Central memory CD8-positive, alpha-beta T cell (primary cell): ENCODE measurements at regions not wholly inside any gene's neighbourhood (a gene's known extent, or its start where the extent isn't known, plus 50 kb on each side); places are given as distances from the start of the nearest gene placed in this dataset.
"Not testable (repeated sequence)": the region's sequence is repeated elsewhere in the genome, so short reads cannot be mapped to it uniquely, and the experiment has no call there.

Source experiments
- ATAC-seq: fragments of 150-1000 bp; cut with Tn5 transposase; replicated peaks from 2 replicates; pipeline ENCODE4 v1.10.0; 2022; ENCODE audit warnings: mild to moderate bottlenecking, moderate FRiP score, moderate number of reproducible peaks; ENCODE audit not compliant: poor library complexity, severe bottlenecking; ENCODE audit errors: extremely low read depth
- DNase-seq, 2 donors: peaks; one replicate each; pipeline ENCODE4 v3.0.0; 2021; ENCODE audit warnings: low spot score in 2 of 2
- H3K27ac Mint-ChIP-seq: one replicate; pipeline ENCODE4 v1.8.0; 2022; ENCODE audit warnings: low read depth, mild to moderate bottlenecking, moderate library complexity, mixed read lengths
- H3K27me3 Mint-ChIP-seq: one replicate; pipeline ENCODE4 v1.8.0; 2022; ENCODE audit warnings: mixed read lengths
- H3K36me3 Mint-ChIP-seq: one replicate; pipeline ENCODE4 v1.8.0; 2022; ENCODE audit warnings: mild to moderate bottlenecking, moderate library complexity, mixed read lengths; ENCODE audit not compliant: insufficient read depth
- H3K4me1 Mint-ChIP-seq: one replicate; pipeline ENCODE4 v1.8.0; 2022; ENCODE audit warnings: mixed read lengths
- H3K4me3 Mint-ChIP-seq: one replicate; pipeline ENCODE4 v1.8.0; 2022; ENCODE audit warnings: mild to moderate bottlenecking, moderate library complexity, mixed read lengths
- H3K9me3 Mint-ChIP-seq: one replicate; pipeline ENCODE4 v1.8.0; 2022; ENCODE audit warnings: mixed read lengths

DNA sequence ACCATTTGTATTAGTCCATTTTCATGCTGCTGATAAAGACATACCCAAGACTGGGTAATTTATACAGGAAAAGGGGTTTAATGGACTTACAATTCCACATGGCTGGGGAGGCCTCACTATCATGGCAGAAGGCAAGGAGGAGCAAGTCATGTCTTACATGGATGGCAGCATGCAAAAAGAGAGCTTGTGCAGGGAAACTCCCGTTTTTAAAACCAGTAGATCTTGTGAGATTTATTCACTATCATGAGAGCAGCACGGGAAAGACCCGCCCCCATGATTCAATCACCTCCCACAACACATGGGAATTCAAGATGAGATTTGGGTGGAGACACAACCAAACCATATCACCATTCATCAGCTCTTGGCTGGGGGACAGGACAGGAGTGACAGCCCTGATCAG is 189.0 kb downstream of the UACA start:
- H3K36me3 Mint-ChIP-seq, H3K27me3 Mint-ChIP-seq, ATAC-seq, H3K4me3 Mint-ChIP-seq, DNase-seq, H3K27ac Mint-ChIP-seq, H3K4me1 Mint-ChIP-seq, H3K9me3 Mint-ChIP-seq: not testable (repeated sequence)

DNA sequence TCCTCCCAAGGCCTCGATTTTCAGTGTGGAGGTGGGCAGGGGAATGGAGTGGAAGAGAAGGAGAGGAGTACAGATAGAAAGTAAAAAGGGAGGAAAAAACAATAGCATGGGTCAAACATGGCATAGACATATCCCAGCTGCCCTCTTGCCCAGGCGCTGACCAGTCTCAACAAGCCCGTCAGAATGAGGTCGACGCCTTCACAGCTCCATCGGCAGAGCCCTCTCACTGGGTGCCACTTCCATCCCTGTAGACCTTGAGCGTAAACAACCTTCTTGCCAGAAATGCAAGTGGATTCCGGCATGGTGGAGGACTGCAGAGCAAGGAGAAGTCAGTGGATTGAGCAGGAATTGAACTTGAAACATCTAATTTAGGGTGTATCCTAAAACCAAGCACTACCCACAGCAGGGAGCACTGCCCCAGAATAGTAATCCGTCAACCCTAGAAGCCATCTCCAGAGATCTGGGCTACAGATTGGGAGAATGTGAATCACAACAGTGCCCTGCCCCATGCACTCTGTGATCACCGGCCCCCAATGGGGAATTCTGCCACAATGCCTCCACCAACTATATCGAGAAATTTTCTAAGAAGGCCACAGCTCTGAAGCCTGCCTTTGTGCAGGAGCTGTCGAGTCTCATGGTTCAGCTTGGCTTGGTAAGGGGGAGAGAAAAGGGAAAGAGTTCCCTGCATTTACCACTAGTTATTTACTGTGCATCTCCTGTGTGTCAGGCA is 190.1 kb downstream of the UACA start:
- DNase-seq (no peak), ATAC-seq (no peak)
- Mint-ChIP-seq H3K4me3 (no peak overlapping the region), H3K27ac (no peak overlapping the region), H3K27me3 (peaks cover 9% of the 10 kb centered on the region), H3K36me3 (no peaks in the 10 kb centered on the region), H3K4me1 (no peaks in the 10 kb centered on the region), H3K9me3 (no peaks in the 10 kb centered on the region)

DNA sequence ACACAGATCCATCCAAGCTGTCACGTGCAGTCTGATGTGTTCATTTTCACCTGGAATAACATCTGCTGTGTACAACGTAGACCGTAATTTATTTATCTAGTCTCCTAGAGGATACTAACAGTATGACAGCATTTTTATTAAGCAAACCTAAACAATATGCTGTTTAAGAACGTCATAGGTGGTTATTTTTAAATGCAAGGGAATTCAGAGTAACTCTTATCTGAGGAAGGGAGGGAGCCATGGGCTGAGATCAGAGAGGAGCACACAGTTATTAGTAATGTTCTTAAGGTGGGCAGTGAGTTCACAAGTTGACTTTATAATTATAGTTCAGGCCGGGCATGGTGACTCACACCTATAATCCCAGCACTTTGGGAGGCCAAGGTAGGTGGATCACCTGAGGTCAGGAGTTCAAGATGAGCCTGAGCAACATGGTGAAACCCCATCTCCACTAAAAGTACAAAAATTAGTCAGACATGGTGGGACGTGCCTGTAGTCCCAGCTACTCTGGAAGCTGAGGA is 193.6 kb downstream of the UACA start:
- ATAC-seq (no peak), DNase-seq (no peak)
- Mint-ChIP-seq H3K4me3 (no peak overlapping the region), H3K27ac (no peak overlapping the region), H3K4me1 (no peaks in the 10 kb centered on the region), H3K36me3 (no peaks in the 10 kb centered on the region), H3K9me3 (no peaks in the 10 kb centered on the region), H3K27me3 (peaks cover 9% of the 10 kb centered on the region)

DNA sequence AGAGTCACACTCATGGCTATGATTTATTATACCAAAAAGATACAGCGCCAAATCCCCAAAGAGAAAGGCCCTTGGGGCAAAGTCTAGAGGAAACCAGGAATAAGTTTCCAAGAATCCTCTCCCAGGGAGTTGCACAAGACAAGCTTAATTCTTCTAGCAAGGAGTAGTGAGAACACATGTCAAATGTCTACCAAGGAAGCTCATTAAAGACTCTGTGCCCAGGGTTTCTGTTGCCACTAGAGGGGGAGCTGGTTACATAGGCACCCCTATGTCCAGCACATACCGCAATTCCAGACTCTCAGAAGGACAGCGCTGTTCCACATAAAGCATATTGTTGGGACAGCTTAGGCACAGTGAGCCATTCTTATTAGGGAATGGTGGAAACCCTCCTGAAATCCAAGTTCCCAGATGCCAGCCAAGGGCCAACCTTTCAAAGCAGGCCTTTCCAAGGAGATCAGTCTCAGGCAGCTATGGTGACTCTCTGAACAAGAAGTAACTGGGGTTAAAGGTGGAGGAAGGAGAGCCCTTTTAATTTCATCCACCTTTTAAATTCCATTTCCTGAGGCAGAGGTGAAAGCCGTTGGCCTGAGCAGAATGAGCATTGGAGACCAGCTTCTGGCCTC is 194.2 kb downstream of the UACA start:
- H3K9me3 Mint-ChIP-seq = no peaks in the 10 kb centered on the region

DNA sequence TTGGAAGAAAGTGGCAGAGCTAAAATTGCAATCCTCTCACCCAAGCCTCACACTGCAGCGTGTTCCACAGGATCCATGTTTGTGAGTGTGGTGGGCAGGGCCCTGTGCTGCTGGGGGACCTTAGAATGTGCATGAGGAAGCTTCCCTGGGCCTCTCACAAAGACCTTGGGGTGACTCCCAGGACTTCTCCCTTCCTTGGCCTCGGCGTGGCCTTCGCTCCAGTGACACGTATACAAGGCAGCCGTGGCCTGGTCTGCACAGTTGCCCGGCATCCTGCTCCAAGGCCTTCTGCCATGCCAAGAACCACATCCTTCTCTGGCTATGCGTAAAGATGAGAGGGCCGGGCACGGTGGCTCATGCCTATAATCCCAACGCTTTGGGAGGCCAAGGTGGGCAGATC is 196.4 kb downstream of the UACA start:
- no peak overlapping the region for H3K4me3 Mint-ChIP-seq
- no peak overlapping the region for H3K27ac Mint-ChIP-seq

More for the DNA sequence above, 194.2 kb downstream of the UACA start:
- Mint-ChIP-seq H3K27me3 (peaks cover 4% of the 10 kb centered on the region), H3K4me1 (no peaks in the 10 kb centered on the region), H3K27ac (no peak overlapping the region), H3K36me3 (no peaks in the 10 kb centered on the region), H3K4me3 (no peak overlapping the region)
- ATAC-seq (no peak), DNase-seq (no peak)

DNA sequence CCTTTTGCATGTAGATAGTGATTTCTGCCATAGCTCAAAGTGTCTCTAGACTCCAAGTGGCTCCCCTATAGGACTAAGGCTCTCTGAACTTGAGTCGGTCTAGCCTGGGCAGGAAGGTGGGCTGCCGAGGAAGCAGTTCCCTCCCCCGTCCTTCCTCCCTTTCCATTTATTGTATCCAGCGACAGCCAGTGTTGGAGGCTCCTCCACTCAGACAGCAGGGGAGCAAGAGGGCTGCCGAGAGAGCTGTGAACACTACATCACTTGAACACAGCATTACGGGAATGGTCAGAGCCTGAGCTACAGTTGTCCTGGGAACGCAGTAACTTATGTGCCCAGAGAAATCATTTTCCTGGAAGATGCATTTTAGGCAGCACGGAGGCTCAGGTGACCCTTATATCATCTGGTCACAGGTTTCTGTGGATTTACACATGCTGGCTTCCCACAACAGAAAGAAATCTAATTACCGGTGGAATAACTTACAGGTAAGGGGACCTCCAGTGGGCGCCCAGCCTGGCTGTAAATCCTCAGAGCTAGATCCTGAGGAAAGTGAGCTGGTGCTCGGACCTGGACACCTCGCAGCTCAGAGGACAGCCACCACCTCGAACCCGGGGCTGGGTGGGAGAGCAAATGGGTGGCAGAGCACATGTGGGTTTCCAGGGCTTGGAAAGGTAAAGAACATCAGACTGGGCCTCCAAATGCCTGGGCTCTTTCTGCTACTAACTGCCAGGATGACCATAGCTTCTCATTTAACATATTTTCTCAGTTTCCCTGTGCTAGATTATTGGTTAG is 197.1 kb downstream of the UACA start:
- no peak overlapping the region for H3K4me3 Mint-ChIP-seq

More for the DNA sequence above, 196.4 kb downstream of the UACA start:
- DNase-seq = no peak
- Mint-ChIP-seq H3K36me3 (no peaks in the 10 kb centered on the region), H3K4me1 (peaks cover 2% of the 10 kb centered on the region), H3K9me3 (no peaks in the 10 kb centered on the region), H3K27me3 (no peaks in the 10 kb centered on the region)
- ATAC-seq = no peak

DNA sequence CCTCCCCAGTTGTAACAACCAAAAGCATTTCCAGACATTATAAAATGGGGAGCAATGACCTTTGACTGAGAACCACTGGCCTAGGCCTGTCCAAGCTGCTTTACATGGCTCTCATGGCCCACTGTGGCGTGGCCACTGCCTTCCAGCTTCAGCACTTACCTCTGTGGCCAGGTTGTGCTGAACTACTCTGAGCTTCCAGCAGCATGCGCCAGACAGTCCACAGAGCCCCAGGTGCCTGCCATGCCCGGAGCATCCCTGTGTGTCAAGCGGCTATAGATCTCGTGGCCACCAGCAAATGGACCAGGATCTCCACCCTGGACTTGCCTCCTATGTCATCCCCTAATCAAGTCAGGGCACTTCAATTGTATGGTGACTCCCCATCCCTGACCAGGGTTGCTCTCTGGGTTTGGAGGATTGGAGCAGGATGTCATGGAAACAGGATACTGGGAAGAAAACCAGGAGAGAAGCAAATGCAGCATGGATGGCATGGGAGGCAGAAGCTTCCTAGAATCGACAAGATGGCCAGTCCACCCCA is 199.7 kb downstream of the UACA start:
- DNase-seq (no peak), ATAC-seq (no peak)
- Mint-ChIP-seq H3K4me1 (peaks cover 10% of the 10 kb centered on the region), H3K4me3 (no peak overlapping the region), H3K9me3 (no peaks in the 10 kb centered on the region), H3K36me3 (no peaks in the 10 kb centered on the region), H3K27me3 (no peaks in the 10 kb centered on the region), H3K27ac (no peak overlapping the region)

More for the DNA sequence above, 197.1 kb downstream of the UACA start:
- Mint-ChIP-seq H3K9me3 (no peaks in the 10 kb centered on the region), H3K27me3 (no peaks in the 10 kb centered on the region), H3K27ac (no peak overlapping the region), H3K36me3 (no peaks in the 10 kb centered on the region), H3K4me1 (peaks cover 9% of the 10 kb centered on the region)
- no peak for ATAC-seq
- DNase-seq = no peak

DNA sequence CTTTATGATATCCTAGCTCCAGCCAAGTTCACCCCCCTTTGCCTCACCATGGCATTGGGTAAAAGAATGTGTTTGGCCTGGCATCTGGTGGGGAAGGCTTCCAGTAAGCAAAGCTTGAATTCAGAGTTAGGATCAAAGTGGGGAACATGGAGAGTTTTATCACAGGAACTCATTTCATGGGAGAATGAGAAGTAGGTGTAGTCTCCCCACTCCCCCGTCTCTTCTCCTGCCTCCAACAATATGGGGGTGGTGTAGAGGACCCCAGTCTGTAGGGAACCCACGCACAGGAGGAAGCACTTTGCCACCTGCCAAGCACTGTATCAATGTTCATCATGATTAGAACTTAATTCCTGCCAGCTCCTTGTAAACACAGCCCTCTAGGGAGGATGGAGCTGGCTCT is 200.5 kb downstream of the UACA start:
- no peak for ATAC-seq
- H3K4me3 Mint-ChIP-seq = no peak overlapping the region
- no peaks in the 10 kb centered on the region for H3K36me3 Mint-ChIP-seq
- H3K27me3 Mint-ChIP-seq = no peaks in the 10 kb centered on the region
- no peak for DNase-seq
- peaks cover 10% of the 10 kb centered on the region for H3K4me1 Mint-ChIP-seq
- no peaks in the 10 kb centered on the region for H3K9me3 Mint-ChIP-seq
- no peak overlapping the region for H3K27ac Mint-ChIP-seq

DNA sequence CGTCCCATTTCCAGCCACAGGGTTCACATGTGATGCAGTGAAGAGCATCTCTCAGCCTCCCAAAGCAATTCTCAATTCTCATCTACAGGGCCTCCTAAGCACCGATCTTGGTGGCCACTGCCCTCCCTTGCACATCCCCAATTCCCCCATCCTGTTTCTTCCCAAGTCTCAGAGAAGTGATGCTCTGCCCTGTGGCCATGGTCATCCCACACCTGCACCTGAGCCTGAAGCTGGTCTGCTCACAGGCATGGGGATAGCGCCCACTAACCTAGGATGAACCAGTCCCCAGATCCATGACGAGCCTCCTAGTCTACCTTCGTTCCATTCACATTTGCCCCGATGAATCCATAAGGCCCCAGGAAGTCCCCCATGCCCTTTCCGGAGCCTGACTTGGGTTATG is 201.5 kb downstream of the UACA start:
- ATAC-seq (no peak), DNase-seq (no peak)
- no peaks in the 10 kb centered on the region for H3K9me3 Mint-ChIP-seq
- no peak overlapping the region for H3K4me3 Mint-ChIP-seq
- no peaks in the 10 kb centered on the region for H3K27me3 Mint-ChIP-seq
- H3K36me3 Mint-ChIP-seq = no peaks in the 10 kb centered on the region
- peaks cover 10% of the 10 kb centered on the region for H3K4me1 Mint-ChIP-seq
- H3K27ac Mint-ChIP-seq = no peak overlapping the region

DNA sequence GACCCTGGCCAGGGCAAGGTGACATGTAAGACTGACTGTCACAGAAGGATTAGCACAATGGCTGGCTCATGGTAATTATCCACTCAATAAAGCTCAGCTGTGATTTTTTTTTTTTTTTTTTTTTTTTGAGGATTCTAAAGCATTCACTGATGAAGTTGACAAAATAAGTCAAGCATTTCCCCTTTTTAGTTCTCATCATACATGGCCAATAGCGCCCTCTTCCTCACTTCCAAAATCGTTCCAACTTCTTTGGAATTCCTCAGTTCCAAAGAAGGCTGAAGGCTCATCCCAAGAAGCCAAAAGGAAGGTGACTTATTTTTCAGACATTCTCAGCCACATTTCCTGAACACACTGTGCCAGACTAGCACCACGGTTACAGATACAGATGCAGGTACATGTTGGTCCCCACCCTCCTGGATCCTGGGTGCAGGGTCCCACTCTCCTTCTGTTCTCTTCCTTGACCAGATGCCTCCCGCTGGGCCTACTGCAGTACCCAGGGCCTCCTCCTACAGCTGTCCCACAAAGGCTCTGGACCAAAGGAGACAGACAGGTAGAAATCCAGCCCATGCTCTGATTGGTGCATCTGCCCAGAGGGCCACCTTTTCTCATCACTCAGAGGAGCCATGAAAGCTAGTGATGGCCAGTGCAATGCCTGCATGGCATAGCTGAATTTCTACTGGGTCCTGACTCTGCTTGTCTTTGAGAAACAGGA is 202.6 kb downstream of the UACA start:
- peaks cover 10% of the 10 kb centered on the region for H3K4me1 Mint-ChIP-seq
- no peaks in the 10 kb centered on the region for H3K27me3 Mint-ChIP-seq
- no peak for DNase-seq
- no peak overlapping the region for H3K4me3 Mint-ChIP-seq
- H3K36me3 Mint-ChIP-seq = no peaks in the 10 kb centered on the region
- no peaks in the 10 kb centered on the region for H3K9me3 Mint-ChIP-seq
- no peak overlapping the region for H3K27ac Mint-ChIP-seq
- no peak for ATAC-seq

DNA sequence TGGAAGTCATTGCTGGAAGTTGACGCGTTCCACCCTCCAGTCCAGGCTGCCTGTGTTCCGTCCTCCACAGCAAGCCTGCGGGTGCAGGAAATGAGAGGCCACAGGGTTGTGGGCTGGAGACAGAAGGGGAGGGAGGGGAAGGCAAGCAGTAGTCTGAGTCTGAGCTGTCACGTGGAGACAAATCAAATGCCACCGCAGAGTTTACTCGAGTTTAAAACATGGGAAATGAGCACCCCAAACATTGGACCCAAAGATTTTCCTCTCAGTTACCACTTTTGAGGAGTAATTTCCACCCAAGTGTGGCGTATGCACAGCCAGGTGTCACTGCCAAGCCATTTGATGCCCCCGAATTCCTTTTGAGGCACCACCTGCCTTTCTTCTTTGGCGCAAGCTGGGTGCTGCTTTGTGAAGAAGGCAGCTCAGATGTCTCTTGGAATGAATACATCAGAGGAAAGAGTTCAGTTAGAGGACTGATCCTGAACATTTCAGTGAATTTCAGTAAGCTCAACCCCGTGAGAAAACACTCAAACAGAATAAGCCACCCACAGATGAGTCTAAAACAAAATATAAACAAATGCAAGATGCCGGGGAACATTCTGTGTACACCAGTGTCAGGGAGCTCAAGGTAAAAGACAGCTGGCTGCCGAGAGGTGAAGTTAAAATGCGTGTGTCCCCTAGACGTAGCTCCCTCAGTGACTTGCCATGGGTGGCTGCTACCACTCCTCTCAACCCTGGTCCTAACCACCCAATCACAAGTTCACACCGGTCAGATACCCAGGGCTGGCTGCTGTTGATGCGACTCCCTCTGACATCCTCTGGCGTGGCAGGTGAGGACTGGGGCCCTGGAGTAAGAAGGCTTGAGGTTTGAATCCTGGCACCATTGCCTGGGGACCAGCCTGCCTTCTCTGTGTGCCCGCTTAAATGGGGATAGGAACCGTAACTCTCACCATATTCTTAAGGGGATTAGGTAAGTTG is 203.8 kb downstream of the UACA start:
- Mint-ChIP-seq H3K4me3 (no peak overlapping the region), H3K36me3 (no peaks in the 10 kb centered on the region), H3K27ac (no peak overlapping the region), H3K27me3 (no peaks in the 10 kb centered on the region), H3K4me1 (peaks cover 10% of the 10 kb centered on the region), H3K9me3 (no peaks in the 10 kb centered on the region)
- peak; percentile 97 for ATAC-seq
- DNase-seq = peak; percentile 31 to 69
